ENCODE measurements at regions not wholly inside any gene's neighbourhood (a gene's known extent, or its start where the extent isn't known, plus 50 kb on each side); places are given as distances from the start of the nearest gene placed in this dataset.

GRCh38 chr12:71312768-71313403 is 126.7 kb upstream of the LGR5 start:
- TF ChIP-seq CTCF (IDR thresholded peaks at IDR 0.05) (no peak), POLR2A (IDR thresholded peaks at IDR 0.05) (no peak)

Data from Peyer's patch (tissue), 4 donors.